ENCODE measurements at regions not wholly inside any gene's neighbourhood (a gene's known extent, or its start where the extent isn't known, plus 50 kb on each side); places are given as distances from the start of the nearest gene placed in this dataset.
A peak's percentile ranks its signal among the peaks of the same experiment; 100 is the strongest.

DNA sequence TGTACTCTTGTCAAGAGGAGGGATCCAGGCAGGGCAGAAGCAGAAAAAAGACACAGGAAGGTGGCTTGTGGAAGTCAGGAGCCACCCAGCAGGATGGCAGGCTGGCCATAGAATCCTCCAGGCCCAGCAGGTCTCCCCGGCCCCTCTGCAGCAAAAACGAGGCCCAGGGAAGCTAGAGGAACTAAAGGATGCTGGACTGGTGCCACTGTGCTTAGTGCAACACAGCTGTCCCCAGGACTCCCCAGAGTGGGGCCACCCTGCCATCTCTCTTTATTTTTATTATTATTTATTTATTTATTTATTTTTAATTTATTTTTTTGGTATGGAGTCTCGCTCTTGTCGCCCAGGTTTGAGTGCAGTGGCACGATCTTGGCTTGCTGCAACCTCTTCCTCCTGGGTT lies 54.1 kb downstream of the PITPNM2 start:
- no peaks in the 10 kb centered on the region for H3K27me3 ChIP-seq
- H3K9me3 ChIP-seq = no peaks in the 10 kb centered on the region
- H3K4me3 ChIP-seq = no peak overlapping the region
- peak overlapping the region in 1 of 4 donors; percentile 31 for H3K27ac ChIP-seq
- no peaks in the 10 kb centered on the region for H3K36me3 ChIP-seq
- DNase-seq = no peak
- peaks cover 0 to 32% (median 2%) of the 10 kb centered on the region in 4 donors for H3K4me1 ChIP-seq
- TF ChIP-seq, protein P1, sequence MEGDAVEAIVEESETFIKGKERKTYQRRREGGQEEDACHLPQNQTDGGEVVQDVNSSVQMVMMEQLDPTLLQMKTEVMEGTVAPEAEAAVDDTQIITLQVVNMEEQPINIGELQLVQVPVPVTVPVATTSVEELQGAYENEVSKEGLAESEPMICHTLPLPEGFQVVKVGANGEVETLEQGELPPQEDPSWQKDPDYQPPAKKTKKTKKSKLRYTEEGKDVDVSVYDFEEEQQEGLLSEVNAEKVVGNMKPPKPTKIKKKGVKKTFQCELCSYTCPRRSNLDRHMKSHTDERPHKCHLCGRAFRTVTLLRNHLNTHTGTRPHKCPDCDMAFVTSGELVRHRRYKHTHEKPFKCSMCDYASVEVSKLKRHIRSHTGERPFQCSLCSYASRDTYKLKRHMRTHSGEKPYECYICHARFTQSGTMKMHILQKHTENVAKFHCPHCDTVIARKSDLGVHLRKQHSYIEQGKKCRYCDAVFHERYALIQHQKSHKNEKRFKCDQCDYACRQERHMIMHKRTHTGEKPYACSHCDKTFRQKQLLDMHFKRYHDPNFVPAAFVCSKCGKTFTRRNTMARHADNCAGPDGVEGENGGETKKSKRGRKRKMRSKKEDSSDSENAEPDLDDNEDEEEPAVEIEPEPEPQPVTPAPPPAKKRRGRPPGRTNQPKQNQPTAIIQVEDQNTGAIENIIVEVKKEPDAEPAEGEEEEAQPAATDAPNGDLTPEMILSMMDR (IDR thresholded peaks at IDR 0.05) = no peak
- no peak for TF ChIP-seq POLR2A (IDR thresholded peaks at IDR 0.05)

DNA sequence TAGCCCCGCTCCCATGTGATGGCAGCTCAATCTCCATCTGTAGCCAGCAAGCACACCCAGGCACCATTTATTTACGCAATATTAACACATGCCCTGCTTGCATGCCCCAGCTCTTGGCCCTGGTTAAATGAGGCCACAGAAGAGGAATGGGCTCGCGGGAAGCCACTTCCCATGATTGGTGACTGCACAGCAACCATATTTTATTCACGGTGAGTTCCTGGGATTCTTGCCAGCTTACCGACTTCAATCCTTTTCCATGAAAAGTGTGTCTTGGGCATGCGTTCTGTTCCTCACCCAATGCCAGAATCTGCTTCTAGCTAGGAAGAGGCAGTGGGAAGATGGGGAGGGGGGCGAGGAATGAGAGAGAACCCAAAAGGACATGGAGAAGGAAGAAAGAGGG lies 54.7 kb downstream of the PITPNM2 start:
- H3K4me3 ChIP-seq = no peak overlapping the region
- DNase-seq = no peak
- no peaks in the 10 kb centered on the region for H3K27me3 ChIP-seq
- no peaks in the 10 kb centered on the region for H3K36me3 ChIP-seq
- H3K27ac ChIP-seq = peak overlapping the region in 1 of 4 donors; percentile 77
- no peak for TF ChIP-seq POLR2A (IDR thresholded peaks at IDR 0.05)
- TF ChIP-seq, protein P1 (IDR thresholded peaks at IDR 0.05) = no peak
- H3K4me1 ChIP-seq = peaks cover 0 to 32% (median 2%) of the 10 kb centered on the region in 4 donors
- no peaks in the 10 kb centered on the region for H3K9me3 ChIP-seq

DNA sequence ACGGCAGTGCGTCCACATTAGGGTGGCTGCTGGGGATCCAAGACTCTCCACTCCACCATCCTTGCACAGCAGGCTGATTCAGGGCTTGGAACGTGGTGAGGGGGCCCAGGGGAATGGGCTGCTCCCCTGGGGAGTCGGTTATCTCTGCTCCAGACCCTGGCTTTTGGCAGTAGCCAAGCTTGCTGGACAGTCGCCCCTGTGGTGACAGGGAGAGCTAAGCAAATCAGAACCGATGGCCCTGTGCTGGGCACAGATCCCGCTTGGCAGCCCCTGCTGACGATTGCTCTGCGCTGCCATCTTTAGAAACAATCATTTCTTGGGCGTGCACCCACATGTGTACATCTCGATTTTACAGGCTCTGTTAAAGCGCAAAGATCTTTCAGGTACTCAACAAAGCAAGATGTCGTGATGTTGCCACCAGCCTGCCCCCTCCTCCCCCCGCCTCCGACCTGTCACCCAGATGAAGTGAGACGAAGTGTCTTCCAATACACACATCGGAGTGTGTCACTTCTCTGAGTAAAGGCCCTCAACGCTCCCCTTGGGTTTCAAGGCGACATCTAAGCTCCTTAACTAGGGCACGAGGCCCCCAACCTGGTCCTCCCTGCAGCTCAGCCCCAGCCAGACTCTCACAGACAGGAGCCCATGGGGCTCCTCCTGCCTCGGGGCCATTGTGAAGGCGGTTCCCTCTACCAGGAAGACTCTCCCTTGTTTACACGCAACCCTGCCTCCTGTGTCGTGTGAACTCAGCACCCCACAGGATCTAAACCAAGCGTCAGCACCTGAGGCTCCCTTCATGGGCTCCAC lies 55.6 kb downstream of the PITPNM2 start:
- no peak for DNase-seq
- Histone ChIP-seq H3K4me1 (peaks cover 0 to 32% (median 2%) of the 10 kb centered on the region in 4 donors), H3K27me3 (no peaks in the 10 kb centered on the region), H3K9me3 (no peaks in the 10 kb centered on the region), H3K36me3 (no peaks in the 10 kb centered on the region), H3K27ac (peak overlapping the region; percentile 9 to 77 (median 42)), H3K4me3 (no peak overlapping the region)
- no peak for TF ChIP-seq POLR2A (IDR thresholded peaks at IDR 0.05)
- TF ChIP-seq, protein P1 (IDR thresholded peaks at IDR 0.05) = no peak

DNA sequence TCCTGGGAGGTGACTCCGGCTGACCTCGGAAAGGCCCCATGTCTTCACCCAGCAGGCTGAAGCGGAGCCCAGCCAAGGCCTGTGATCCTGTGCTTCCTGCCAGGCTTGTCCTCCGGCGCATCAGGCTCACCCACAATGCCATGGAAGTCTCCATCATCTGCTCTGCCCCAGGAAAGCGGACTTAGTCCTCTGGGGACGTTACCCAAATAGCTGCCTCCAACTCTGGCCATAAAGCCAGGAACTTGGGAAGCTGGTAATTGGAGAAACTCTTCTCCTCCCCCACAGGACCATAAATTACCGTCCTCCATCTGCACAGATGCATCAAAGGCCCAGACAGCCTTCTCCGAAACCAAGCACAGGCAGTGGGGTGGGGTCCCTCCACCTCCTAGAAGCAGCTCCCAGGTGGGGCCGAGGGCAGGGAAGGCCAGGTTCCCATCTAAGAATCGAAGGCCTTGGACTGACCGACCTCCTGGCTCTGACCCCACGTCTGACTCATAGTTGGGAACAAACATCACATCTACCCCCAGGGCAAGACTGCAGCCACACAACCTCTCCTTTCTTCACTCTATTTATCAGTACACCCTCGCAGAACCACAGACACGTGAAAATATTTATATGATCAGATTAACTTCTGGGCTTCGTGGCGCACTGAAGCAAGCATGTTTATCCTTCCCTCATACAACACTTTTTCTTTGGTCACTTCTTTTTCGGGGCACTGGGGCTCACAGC lies 56.4 kb downstream of the PITPNM2 start:
- Histone ChIP-seq H3K36me3 (no peaks in the 10 kb centered on the region), H3K4me3 (no peak overlapping the region), H3K27me3 (no peaks in the 10 kb centered on the region), H3K9me3 (no peaks in the 10 kb centered on the region), H3K4me1 (peaks cover 0 to 32% (median 2%) of the 10 kb centered on the region in 4 donors), H3K27ac (peak overlapping the region; percentile 9 to 77 (median 42))
- TF ChIP-seq, protein P1 (IDR thresholded peaks at IDR 0.05) = no peak
- no peak for TF ChIP-seq POLR2A (IDR thresholded peaks at IDR 0.05)
- DNase-seq = no peak

DNA sequence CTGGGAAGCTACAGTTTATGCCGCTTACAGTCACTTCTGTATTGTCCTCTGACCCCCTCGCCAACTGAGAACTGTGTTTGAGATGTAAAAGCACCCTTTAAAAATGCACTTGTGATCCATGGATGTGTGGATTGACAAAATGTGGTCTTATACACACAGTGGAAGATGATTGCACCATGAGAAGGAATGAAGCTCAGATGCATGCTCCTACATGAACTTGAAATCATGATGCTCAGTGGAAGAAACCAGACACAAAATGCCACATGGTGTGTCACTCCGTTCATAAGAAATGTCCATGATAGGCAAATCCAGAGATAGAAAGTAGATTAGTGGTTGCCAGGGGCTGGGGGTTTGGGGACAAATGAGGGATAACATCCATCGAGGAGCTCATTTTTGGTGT lies 58.0 kb downstream of the PITPNM2 start:
- no peak overlapping the region for H3K4me3 ChIP-seq
- no peak for DNase-seq
- H3K27ac ChIP-seq = no peak overlapping the region
- peaks cover 0 to 29% (median 2%) of the 10 kb centered on the region in 4 donors for H3K4me1 ChIP-seq
- H3K36me3 ChIP-seq = no peaks in the 10 kb centered on the region
- TF ChIP-seq, protein P1 (IDR thresholded peaks at IDR 0.05) = no peak
- no peak for TF ChIP-seq POLR2A (IDR thresholded peaks at IDR 0.05)
- no peaks in the 10 kb centered on the region for H3K9me3 ChIP-seq
- no peaks in the 10 kb centered on the region for H3K27me3 ChIP-seq

All from Peyer's patch (tissue), 4 donors.